ENCODE measurements at regions not wholly inside any gene's neighbourhood (a gene's known extent, or its start where the extent isn't known, plus 50 kb on each side); places are given as distances from the start of the nearest gene placed in this dataset.

GRCh38 chr2:155080373-155080772 is 381.9 kb downstream of the KCNJ3 start:
- TF ChIP-seq, protein P1, sequence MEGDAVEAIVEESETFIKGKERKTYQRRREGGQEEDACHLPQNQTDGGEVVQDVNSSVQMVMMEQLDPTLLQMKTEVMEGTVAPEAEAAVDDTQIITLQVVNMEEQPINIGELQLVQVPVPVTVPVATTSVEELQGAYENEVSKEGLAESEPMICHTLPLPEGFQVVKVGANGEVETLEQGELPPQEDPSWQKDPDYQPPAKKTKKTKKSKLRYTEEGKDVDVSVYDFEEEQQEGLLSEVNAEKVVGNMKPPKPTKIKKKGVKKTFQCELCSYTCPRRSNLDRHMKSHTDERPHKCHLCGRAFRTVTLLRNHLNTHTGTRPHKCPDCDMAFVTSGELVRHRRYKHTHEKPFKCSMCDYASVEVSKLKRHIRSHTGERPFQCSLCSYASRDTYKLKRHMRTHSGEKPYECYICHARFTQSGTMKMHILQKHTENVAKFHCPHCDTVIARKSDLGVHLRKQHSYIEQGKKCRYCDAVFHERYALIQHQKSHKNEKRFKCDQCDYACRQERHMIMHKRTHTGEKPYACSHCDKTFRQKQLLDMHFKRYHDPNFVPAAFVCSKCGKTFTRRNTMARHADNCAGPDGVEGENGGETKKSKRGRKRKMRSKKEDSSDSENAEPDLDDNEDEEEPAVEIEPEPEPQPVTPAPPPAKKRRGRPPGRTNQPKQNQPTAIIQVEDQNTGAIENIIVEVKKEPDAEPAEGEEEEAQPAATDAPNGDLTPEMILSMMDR (conservative IDR thresholded peaks at IDR 0.05; ENCODE audit: low read depth, low read length), result no peak
- no peak for TF ChIP-seq EZH2 (IDR thresholded peaks at IDR 0.05; ENCODE audit: low read length, unreplicated experiment)
